GM12891 (cell line): ENCODE measurements at regions not wholly inside any gene's neighbourhood (a gene's known extent, or its start where the extent isn't known, plus 50 kb on each side); places are given as distances from the start of the nearest gene placed in this dataset.

Experiments
- PAX5 ChIP-seq: IDR thresholded peaks from 2 replicates; pipeline ENCODE4 v1.6.1; 2011; ENCODE audit warnings: low read length, moderate library complexity, mild to moderate bottlenecking; ENCODE audit not compliant: insufficient read depth, severe bottlenecking
- POLR2A ChIP-seq: IDR thresholded peaks from 2 replicates; pipeline ENCODE4 v1.6.1; 2011; ENCODE audit warnings: low read depth, low read length, control low read depth
- POLR2AphosphoS5 ChIP-seq: IDR thresholded peaks from 2 replicates; pipeline ENCODE4 v1.6.1; 2011; ENCODE audit warnings: low read depth, low read length, control low read depth
- POU2F2 ChIP-seq: IDR thresholded peaks from 2 replicates; pipeline ENCODE4 v1.6.1; 2011; ENCODE audit warnings: low read depth, mild to moderate bottlenecking, control low read depth, low read length, moderate library complexity
- SPI1 ChIP-seq: IDR thresholded peaks from 2 replicates; pipeline ENCODE4 v1.6.1; 2011; ENCODE audit warnings: low read depth, low read length, control low read depth
- TAF1 ChIP-seq: IDR thresholded peaks from 2 replicates; pipeline ENCODE4 v1.6.1; 2011; ENCODE audit warnings: low read depth, low read length, control low read depth

GRCh38 chr9:124101969-124102345 lies 90.4 kb downstream of the LHX2 start:
- TF ChIP-seq POLR2AphosphoS5 (no peak), POLR2A (no peak), PAX5 (no peak), TAF1 (no peak), SPI1 (no peak), POU2F2 (no peak)
